MM.1S (cell line): ENCODE measurements at regions not wholly inside any gene's neighbourhood (a gene's known extent, or its start where the extent isn't known, plus 50 kb on each side); places are given as distances from the start of the nearest gene placed in this dataset.
"Not testable (repeated sequence)": the region's sequence is repeated elsewhere in the genome, so short reads cannot be mapped to it uniquely, and the experiment has no call there.

Source experiments
- EZH2 ChIP-seq: fragments of 300-600 bp; sonication (generic); optimal IDR thresholded peaks from 2 replicates; pipeline ENCODE3; 2017; ENCODE audit warnings: low read depth, mild to moderate bottlenecking, antibody characterized with exemption, low read length, mixed read lengths
- EZH2phosphoT487 ChIP-seq: fragments of 300-600 bp; sonication (generic); IDR thresholded peaks from 2 replicates; pipeline ENCODE4 v1.6.1; 2018; ENCODE audit warnings: antibody characterized with exemption, low read length
- TF ChIP-seq, protein P1 (sequence below): fragments of 300-600 bp; sonication (generic); IDR thresholded peaks from 2 replicates; pipeline ENCODE4 v1.5.1; 2016; ENCODE audit warnings: antibody characterized with exemption, low read length, mixed read lengths

GRCh38 chr21:28034916-28035315 is 957.8 kb downstream of the LTN1 start:
- TF ChIP-seq, protein P1, sequence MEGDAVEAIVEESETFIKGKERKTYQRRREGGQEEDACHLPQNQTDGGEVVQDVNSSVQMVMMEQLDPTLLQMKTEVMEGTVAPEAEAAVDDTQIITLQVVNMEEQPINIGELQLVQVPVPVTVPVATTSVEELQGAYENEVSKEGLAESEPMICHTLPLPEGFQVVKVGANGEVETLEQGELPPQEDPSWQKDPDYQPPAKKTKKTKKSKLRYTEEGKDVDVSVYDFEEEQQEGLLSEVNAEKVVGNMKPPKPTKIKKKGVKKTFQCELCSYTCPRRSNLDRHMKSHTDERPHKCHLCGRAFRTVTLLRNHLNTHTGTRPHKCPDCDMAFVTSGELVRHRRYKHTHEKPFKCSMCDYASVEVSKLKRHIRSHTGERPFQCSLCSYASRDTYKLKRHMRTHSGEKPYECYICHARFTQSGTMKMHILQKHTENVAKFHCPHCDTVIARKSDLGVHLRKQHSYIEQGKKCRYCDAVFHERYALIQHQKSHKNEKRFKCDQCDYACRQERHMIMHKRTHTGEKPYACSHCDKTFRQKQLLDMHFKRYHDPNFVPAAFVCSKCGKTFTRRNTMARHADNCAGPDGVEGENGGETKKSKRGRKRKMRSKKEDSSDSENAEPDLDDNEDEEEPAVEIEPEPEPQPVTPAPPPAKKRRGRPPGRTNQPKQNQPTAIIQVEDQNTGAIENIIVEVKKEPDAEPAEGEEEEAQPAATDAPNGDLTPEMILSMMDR, result not testable (repeated sequence)
- TF ChIP-seq EZH2phosphoT487, EZH2: not testable (repeated sequence)
